ENCODE measurements at regions not wholly inside any gene's neighbourhood (a gene's known extent, or its start where the extent isn't known, plus 50 kb on each side); places are given as distances from the start of the nearest gene placed in this dataset.

- TF ChIP-seq CTCF (conservative IDR thresholded peaks at IDR 0.05), result no peak
- no peak for TF ChIP-seq ZFX (IDR thresholded peaks at IDR 0.05)
- no peak overlapping the region for H3K27ac ChIP-seq
These were observed 578.9 kb downstream of the HAO1 start for GRCh38 chr20:7361321-7361720.

- H3K27ac ChIP-seq, result no peak overlapping the region
These were observed 578.3 kb downstream of the HAO1 start for GRCh38 chr20:7361931-7362330.

GRCh38 chr20:7362601-7363000 is 577.7 kb downstream of the HAO1 start:
- no peak overlapping the region for H3K27ac ChIP-seq
- no peak for TF ChIP-seq ZFX (IDR thresholded peaks at IDR 0.05)
- TF ChIP-seq CTCF (conservative IDR thresholded peaks at IDR 0.05), result no peak

More at GRCh38 chr20:7361931-7362330, 578.3 kb downstream of the HAO1 start:
- TF ChIP-seq CTCF (conservative IDR thresholded peaks at IDR 0.05), result no peak
- no peak for TF ChIP-seq ZFX (IDR thresholded peaks at IDR 0.05)

- no peak overlapping the region for H3K27ac ChIP-seq
- TF ChIP-seq ZFX (IDR thresholded peaks at IDR 0.05), result no peak
- TF ChIP-seq CTCF (conservative IDR thresholded peaks at IDR 0.05), result no peak
These were observed 574.1 kb downstream of the HAO1 start for GRCh38 chr20:7366189-7366588.

GRCh38 chr20:7371518-7372163 is 568.6 kb downstream of the HAO1 start:
- no peak overlapping the region for H3K27ac ChIP-seq
- no peak for TF ChIP-seq ZFX (IDR thresholded peaks at IDR 0.05)
- no peak for TF ChIP-seq CTCF (conservative IDR thresholded peaks at IDR 0.05)

- TF ChIP-seq ZFX (IDR thresholded peaks at IDR 0.05) (no peak), CTCF (conservative IDR thresholded peaks at IDR 0.05) (peak; percentile 62)
- H3K27ac ChIP-seq, result no peak overlapping the region
These were observed 564.4 kb downstream of the HAO1 start for GRCh38 chr20:7375905-7376304.

- no peak for TF ChIP-seq ZFX (IDR thresholded peaks at IDR 0.05)
- TF ChIP-seq CTCF (conservative IDR thresholded peaks at IDR 0.05), result no peak
- H3K27ac ChIP-seq, result no peak overlapping the region
These were observed 561.2 kb downstream of the HAO1 start for GRCh38 chr20:7378864-7379605.
